CD4-positive, alpha-beta T cell treated with Interleukin-6 for 4 hours (primary cell): ENCODE measurements at regions not wholly inside any gene's neighbourhood (a gene's known extent, or its start where the extent isn't known, plus 50 kb on each side); places are given as distances from the start of the nearest gene placed in this dataset.

Source experiments
- DNase-seq: peaks from one replicate; pipeline ENCODE4 v3.0.0-alpha.2; 2020; ENCODE audit warnings: mixed read lengths

GRCh38 chr11:115739878-115740277 lies 235.7 kb upstream of the CADM1 start:
- DNase-seq = no peak

- no peak for DNase-seq
Measured at GRCh38 chr11:115739146-115739545, 234.9 kb upstream of the CADM1 start.

- DNase-seq = no peak
Measured at GRCh38 chr11:115737875-115738274, 233.7 kb upstream of the CADM1 start.

- no peak for DNase-seq
Measured at GRCh38 chr11:115736146-115736545, 231.9 kb upstream of the CADM1 start.

- no peak for DNase-seq
Measured at GRCh38 chr11:115724666-115725065, 220.5 kb upstream of the CADM1 start.

GRCh38 chr11:115722711-115723110 lies 218.5 kb upstream of the CADM1 start:
- no peak for DNase-seq

- no peak for DNase-seq
Measured at GRCh38 chr11:115721296-115721995, 217.2 kb upstream of the CADM1 start.

- DNase-seq = no peak
Measured at GRCh38 chr11:115720602-115721245, 216.5 kb upstream of the CADM1 start.

- DNase-seq = no peak
Measured at GRCh38 chr11:115718945-115719344, 214.7 kb upstream of the CADM1 start.

- no peak for DNase-seq
Measured at GRCh38 chr11:115718106-115718505, 213.9 kb upstream of the CADM1 start.

- no peak for DNase-seq
Measured at GRCh38 chr11:115716601-115717529, 212.7 kb upstream of the CADM1 start.

- DNase-seq = no peak
Measured at GRCh38 chr11:115716080-115716479, 211.9 kb upstream of the CADM1 start.

- no peak for DNase-seq
Measured at GRCh38 chr11:115715251-115715770, 211.1 kb upstream of the CADM1 start.

- DNase-seq = no peak
Measured at GRCh38 chr11:115712296-115712695, 208.1 kb upstream of the CADM1 start.

GRCh38 chr11:115710980-115711379 lies 206.8 kb upstream of the CADM1 start:
- no peak for DNase-seq

GRCh38 chr11:115710426-115710825 lies 206.2 kb upstream of the CADM1 start:
- DNase-seq = no peak

GRCh38 chr11:115709297-115709696 lies 205.1 kb upstream of the CADM1 start:
- no peak for DNase-seq

GRCh38 chr11:115707180-115707905 lies 203.1 kb upstream of the CADM1 start:
- DNase-seq = no peak

- no peak for DNase-seq
Measured at GRCh38 chr11:115706626-115707135, 202.5 kb upstream of the CADM1 start.

- no peak for DNase-seq
Measured at GRCh38 chr11:115705200-115705599, 201.0 kb upstream of the CADM1 start.

GRCh38 chr11:115700981-115701875 lies 197.0 kb upstream of the CADM1 start:
- no peak for DNase-seq
